HCT116 (cell line): ENCODE measurements at regions not wholly inside any gene's neighbourhood (a gene's known extent, or its start where the extent isn't known, plus 50 kb on each side); places are given as distances from the start of the nearest gene placed in this dataset.

Experiments
- ATAC-seq: fragments of 200-7000 bp; cut with Tn5 transposase; 2 replicates; pipeline ENCODE4 v1.9.1; 2020; ENCODE audit warnings: mild to moderate bottlenecking, moderate library complexity
- BruUV-seq: library from RNA; stranded (reverse); fragments of 400-500 nt; replicated peaks from 2 replicates; lab custom pipeline; 2021; lab: Mats Ljungman, UMichigan
- CTCF ChIA-PET: fragments of 300-600 bp; sonication (Branson Sonifier 250); formaldehyde crosslinking; loops from one replicate; lab custom pipeline; 2021; ENCODE audit warnings: antibody characterized with exemption; lab: Charles Lee
- POLR2A ChIA-PET: fragments of 300-600, 350-600 bp; sonication (Branson Sonifier 250); formaldehyde crosslinking; loops from one replicate; lab custom pipeline; 2021; ENCODE audit warnings: antibody characterized with exemption; lab: Charles Lee
- RAD21 ChIA-PET, 2 experiments: fragments of 300-600 bp; sonication (Branson Sonifier 250); formaldehyde crosslinking; loops; one replicate each; lab custom pipeline; 2023; ENCODE audit warnings: low total read pairs in 2 of 2; ENCODE audit not compliant: uncharacterized antibody in 2 of 2, unreplicated experiment in 2 of 2, low non-redundant PET in 1 of 2; lab: Charles Lee
- DNase-seq: peaks from one replicate; pipeline ENCODE4 v3.0.0-alpha.2; 2010; ENCODE audit warnings: low read depth, low spot score
- H2AFZ ChIP-seq: fragments of 200-600 bp; shearing (Covaris generic), sonication (generic); 2 replicates; pipeline ENCODE4 v1.6.1; 2017; ENCODE audit warnings: low read depth, mixed run types, mixed read lengths, antibody characterized with exemption, low read length; ENCODE audit not compliant: poor library complexity, severe bottlenecking
- H3K27ac ChIP-seq: 2 replicates; pipeline ENCODE4 v1.5.1; 2012; ENCODE audit warnings: low read depth, low read length
- H3K27me3 ChIP-seq: fragments of 200-600 bp; sonication (generic); 2 replicates; pipeline ENCODE4 v1.6.1; 2016; ENCODE audit warnings: mixed run types, low read length, mixed read lengths; ENCODE audit not compliant: insufficient read depth
- H3K36me3 ChIP-seq, 2 experiments: fragments of 200-500 bp in 1 of 2; fragments of 200-600 bp in 1 of 2; sonication (Bioruptor generic) in 1 of 2; sonication (generic) in 1 of 2; 2 replicates each; pipeline versions ENCODE4 v1.5.1 to v1.6.1; 2014 to 2016; ENCODE audit warnings: low read length in 2 of 2, inconsistent platforms in 1 of 2, mixed read lengths in 1 of 2, mixed run types in 1 of 2; ENCODE audit not compliant: insufficient read depth in 2 of 2, control insufficient read depth in 1 of 2
- H3K4me1 ChIP-seq, 2 experiments: fragments of 200-600 bp in 1 of 2; sonication (generic) in 1 of 2; 2 replicates each; pipeline versions ENCODE4 v1.5.1 to v1.6.1; 2012 to 2017; ENCODE audit warnings: low read length in 2 of 2, inconsistent platforms in 1 of 2, mild to moderate bottlenecking in 1 of 2, mixed read lengths in 1 of 2, mixed run types in 1 of 2, moderate library complexity in 1 of 2; ENCODE audit not compliant: insufficient read depth in 2 of 2, control insufficient read depth in 1 of 2
- H3K4me2 ChIP-seq: fragments of 200-600 bp; sonication (generic); 2 replicates; pipeline ENCODE4 v1.6.1; 2017; ENCODE audit warnings: mixed run types, low read length, mixed read lengths
- H3K4me3 ChIP-seq, 2 experiments: fragments of 200-600 bp in 1 of 2; sonication (generic) in 1 of 2; replicated peaks in 1 of 2; 2 replicates each; pipeline ENCODE4 v1.5.1; 2011 to 2016; ENCODE audit warnings: low read length in 2 of 2, control low read depth in 1 of 2, low read depth in 1 of 2, mild to moderate bottlenecking in 1 of 2, mixed read lengths in 1 of 2, mixed run types in 1 of 2
- H3K79me2 ChIP-seq: fragments of 200-600 bp; sonication (generic); 2 replicates; pipeline ENCODE4 v1.6.1; 2017; ENCODE audit warnings: mild to moderate bottlenecking, mixed run types, low read length, moderate library complexity, mixed read lengths; ENCODE audit not compliant: insufficient read depth
- H3K9ac ChIP-seq: fragments of 200-600 bp; sonication (generic); 2 replicates; pipeline ENCODE4 v1.6.1; 2016; ENCODE audit warnings: low read length, mixed read lengths
- H3K9me2 ChIP-seq: fragments of 200-600 bp; sonication (generic), shearing (Covaris generic); 2 replicates; pipeline ENCODE4 v1.6.1; 2017; ENCODE audit warnings: mixed run types, mild to moderate bottlenecking, moderate library complexity; ENCODE audit not compliant: insufficient read depth
- H3K9me3 ChIP-seq, 2 experiments: fragments of 200-500 bp in 1 of 2; fragments of 200-600 bp in 1 of 2; sonication (Bioruptor generic) in 1 of 2; sonication (generic) in 1 of 2; 2 replicates each; pipeline ENCODE4 v1.6.1; 2014 to 2017; ENCODE audit warnings: low read length in 2 of 2, mixed read lengths in 2 of 2, inconsistent platforms in 1 of 2, low read depth in 1 of 2, mild to moderate bottlenecking in 1 of 2, mixed run types in 1 of 2, moderate library complexity in 1 of 2; ENCODE audit not compliant: control insufficient read depth in 1 of 2, insufficient read depth in 1 of 2
- H4K20me1 ChIP-seq: fragments of 200-600 bp; sonication (generic), shearing (Covaris generic); 2 replicates; pipeline ENCODE4 v1.6.1; 2017; ENCODE audit warnings: mixed run types, mild to moderate bottlenecking, moderate library complexity; ENCODE audit not compliant: insufficient read depth
- CBX3 ChIP-seq: IDR thresholded peaks from 2 replicates; pipeline ENCODE4 v1.6.1; 2012; ENCODE audit warnings: low read depth
- ELF1 ChIP-seq: IDR thresholded peaks from 2 replicates; pipeline ENCODE4 v1.6.1; 2012; ENCODE audit warnings: low read depth, borderline replicate concordance
- EZH2 ChIP-seq: fragments of 200-600 bp; sonication (generic); IDR thresholded peaks from 2 replicates; pipeline ENCODE4 v1.6.1; 2017; ENCODE audit warnings: antibody characterized with exemption, mixed run types
- EZH2phosphoT487 ChIP-seq: fragments of 200-600 bp; IDR thresholded peaks from 2 replicates; pipeline ENCODE4 v1.6.1; 2018; ENCODE audit warnings: antibody characterized with exemption, borderline replicate concordance
- FOSL1 ChIP-seq: IDR thresholded peaks from 2 replicates; pipeline ENCODE4 v1.6.1; 2012; ENCODE audit warnings: low read depth
- JUND ChIP-seq: IDR thresholded peaks from 2 replicates; pipeline ENCODE4 v1.6.1; 2012
- POLR2A ChIP-seq: IDR thresholded peaks from 2 replicates; pipeline ENCODE4 v1.7.0; 2011; ENCODE audit warnings: borderline replicate concordance; ENCODE audit not compliant: insufficient read depth, insufficient read length; ENCODE audit errors: extremely low read depth
- SIN3A ChIP-seq: IDR thresholded peaks from 2 replicates; pipeline ENCODE4 v1.6.1; 2012; ENCODE audit warnings: low read depth
- SP1 ChIP-seq: IDR thresholded peaks from 2 replicates; pipeline ENCODE4 v1.6.1; 2012; ENCODE audit warnings: low read depth
- TCF7L2 ChIP-seq: IDR thresholded peaks from 2 replicates; pipeline ENCODE4 v1.7.0; 2011; ENCODE audit warnings: borderline replicate concordance, inconsistent platforms; ENCODE audit not compliant: insufficient read depth, insufficient read length; ENCODE audit errors: extremely low read depth
- YY1 ChIP-seq: IDR thresholded peaks from 2 replicates; pipeline ENCODE4 v1.6.1; 2011; ENCODE audit warnings: low read length, low read depth, moderate library complexity, mild to moderate bottlenecking; ENCODE audit not compliant: insufficient replicate concordance; ENCODE audit errors: extremely low read depth
- ZFX ChIP-seq: fragments of 450-650 bp; IDR thresholded peaks from 2 replicates; pipeline ENCODE4 v1.6.1; 2017
- ZNF274 ChIP-seq: fragments of 200-500 bp; sonication (Bioruptor generic); IDR thresholded peaks from 2 replicates; pipeline ENCODE4 v1.6.1; 2014; ENCODE audit warnings: mild to moderate bottlenecking, low read depth, low read length, inconsistent platforms
- intact Hi-C: fragments of 100-400 bp; cut with micrococcal nuclease; formaldehyde crosslinking; loops from 2 replicates; pipeline ENCODE4 v1.10.0; 2022
- TF ChIP-seq, protein P1 (sequence below), 3 experiments: fragments of 200-600 bp in 1 of 3; sonication (generic) in 1 of 3; IDR thresholded peaks in 2 of 3; conservative IDR thresholded peaks in 1 of 3; 2 replicates each; pipeline ENCODE4 v1.5.1; 2012 to 2017; ENCODE audit warnings: low read depth in 2 of 3, low read length in 2 of 3, antibody characterized with exemption in 1 of 3, borderline replicate concordance in 1 of 3, control low read depth in 1 of 3, mild to moderate bottlenecking in 1 of 3, mixed read lengths in 1 of 3, mixed run types in 1 of 3, moderate library complexity in 1 of 3; ENCODE audit not compliant: insufficient read depth in 1 of 3
- TF ChIP-seq, protein P2 (sequence below): IDR thresholded peaks from 2 replicates; pipeline ENCODE4 v1.6.1; 2012; ENCODE audit warnings: low read depth
- TF ChIP-seq, protein P3 (sequence below): IDR thresholded peaks from 2 replicates; pipeline ENCODE4 v1.6.1; 2012

DNA sequence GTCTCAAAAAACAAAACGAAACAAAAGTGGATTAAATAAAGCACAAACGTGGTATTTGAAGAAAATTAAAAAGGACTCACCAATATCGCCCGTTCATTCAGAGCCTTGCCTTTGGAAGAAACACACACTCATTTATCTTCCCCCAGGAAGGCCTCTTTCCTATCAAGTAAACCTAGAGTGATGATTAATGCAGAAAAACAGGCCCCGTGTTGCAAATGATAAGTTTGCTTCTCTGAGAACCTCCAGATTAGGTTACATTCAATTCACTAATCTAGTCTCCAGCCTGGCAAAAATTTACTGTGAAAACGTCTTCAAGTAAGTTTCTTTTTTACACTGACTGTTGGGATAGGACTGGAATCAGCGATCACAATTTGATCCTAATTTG is 78.0 kb upstream of the C1GALT1 start:
- RAD21 ChIA-PET = no interaction called here
- no peaks in the 10 kb centered on the region for H3K79me2 ChIP-seq
- no peak overlapping the region for H3K4me2 ChIP-seq
- CTCF ChIA-PET = interaction anchor here (0.9 to 2.8 kb wide), 9 partner anchors 8 to 1192 kb away, joined by 3 to 13 read pairs (median 6); no protein-coding TSS in a partner anchor
- intact Hi-C loops = loop anchor here (5.0 to 10.0 kb wide), 5 partner anchors 78 to 1190 kb away; partner anchors contain the start of gene C1GALT1
- TF ChIP-seq ZNF274 = no peak
- no peak for TF ChIP-seq ELF1
- TF ChIP-seq JUND = no peak
- TF ChIP-seq, protein P1, sequence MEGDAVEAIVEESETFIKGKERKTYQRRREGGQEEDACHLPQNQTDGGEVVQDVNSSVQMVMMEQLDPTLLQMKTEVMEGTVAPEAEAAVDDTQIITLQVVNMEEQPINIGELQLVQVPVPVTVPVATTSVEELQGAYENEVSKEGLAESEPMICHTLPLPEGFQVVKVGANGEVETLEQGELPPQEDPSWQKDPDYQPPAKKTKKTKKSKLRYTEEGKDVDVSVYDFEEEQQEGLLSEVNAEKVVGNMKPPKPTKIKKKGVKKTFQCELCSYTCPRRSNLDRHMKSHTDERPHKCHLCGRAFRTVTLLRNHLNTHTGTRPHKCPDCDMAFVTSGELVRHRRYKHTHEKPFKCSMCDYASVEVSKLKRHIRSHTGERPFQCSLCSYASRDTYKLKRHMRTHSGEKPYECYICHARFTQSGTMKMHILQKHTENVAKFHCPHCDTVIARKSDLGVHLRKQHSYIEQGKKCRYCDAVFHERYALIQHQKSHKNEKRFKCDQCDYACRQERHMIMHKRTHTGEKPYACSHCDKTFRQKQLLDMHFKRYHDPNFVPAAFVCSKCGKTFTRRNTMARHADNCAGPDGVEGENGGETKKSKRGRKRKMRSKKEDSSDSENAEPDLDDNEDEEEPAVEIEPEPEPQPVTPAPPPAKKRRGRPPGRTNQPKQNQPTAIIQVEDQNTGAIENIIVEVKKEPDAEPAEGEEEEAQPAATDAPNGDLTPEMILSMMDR (IDR thresholded peaks at IDR 0.05 in 2 of 3, conservative IDR thresholded peaks at IDR 0.05 in 1 of 3; ENCODE audit: borderline replicate concordance in 1 of 3, insufficient read depth in 1 of 3, low read depth in 2 of 3, low read length in 2 of 3) = no peak
- no peak for TF ChIP-seq SP1
- TF ChIP-seq CBX3 = no peak
- no peak for TF ChIP-seq EZH2phosphoT487
- no peak for TF ChIP-seq YY1
- TF ChIP-seq, protein P2, sequence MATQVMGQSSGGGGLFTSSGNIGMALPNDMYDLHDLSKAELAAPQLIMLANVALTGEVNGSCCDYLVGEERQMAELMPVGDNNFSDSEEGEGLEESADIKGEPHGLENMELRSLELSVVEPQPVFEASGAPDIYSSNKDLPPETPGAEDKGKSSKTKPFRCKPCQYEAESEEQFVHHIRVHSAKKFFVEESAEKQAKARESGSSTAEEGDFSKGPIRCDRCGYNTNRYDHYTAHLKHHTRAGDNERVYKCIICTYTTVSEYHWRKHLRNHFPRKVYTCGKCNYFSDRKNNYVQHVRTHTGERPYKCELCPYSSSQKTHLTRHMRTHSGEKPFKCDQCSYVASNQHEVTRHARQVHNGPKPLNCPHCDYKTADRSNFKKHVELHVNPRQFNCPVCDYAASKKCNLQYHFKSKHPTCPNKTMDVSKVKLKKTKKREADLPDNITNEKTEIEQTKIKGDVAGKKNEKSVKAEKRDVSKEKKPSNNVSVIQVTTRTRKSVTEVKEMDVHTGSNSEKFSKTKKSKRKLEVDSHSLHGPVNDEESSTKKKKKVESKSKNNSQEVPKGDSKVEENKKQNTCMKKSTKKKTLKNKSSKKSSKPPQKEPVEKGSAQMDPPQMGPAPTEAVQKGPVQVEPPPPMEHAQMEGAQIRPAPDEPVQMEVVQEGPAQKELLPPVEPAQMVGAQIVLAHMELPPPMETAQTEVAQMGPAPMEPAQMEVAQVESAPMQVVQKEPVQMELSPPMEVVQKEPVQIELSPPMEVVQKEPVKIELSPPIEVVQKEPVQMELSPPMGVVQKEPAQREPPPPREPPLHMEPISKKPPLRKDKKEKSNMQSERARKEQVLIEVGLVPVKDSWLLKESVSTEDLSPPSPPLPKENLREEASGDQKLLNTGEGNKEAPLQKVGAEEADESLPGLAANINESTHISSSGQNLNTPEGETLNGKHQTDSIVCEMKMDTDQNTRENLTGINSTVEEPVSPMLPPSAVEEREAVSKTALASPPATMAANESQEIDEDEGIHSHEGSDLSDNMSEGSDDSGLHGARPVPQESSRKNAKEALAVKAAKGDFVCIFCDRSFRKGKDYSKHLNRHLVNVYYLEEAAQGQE = no peak
- no peak for TF ChIP-seq TCF7L2
- no peak for TF ChIP-seq POLR2A
- TF ChIP-seq ZFX = no peak
- TF ChIP-seq FOSL1 = no peak
- no peak for TF ChIP-seq EZH2
- TF ChIP-seq, protein P3, sequence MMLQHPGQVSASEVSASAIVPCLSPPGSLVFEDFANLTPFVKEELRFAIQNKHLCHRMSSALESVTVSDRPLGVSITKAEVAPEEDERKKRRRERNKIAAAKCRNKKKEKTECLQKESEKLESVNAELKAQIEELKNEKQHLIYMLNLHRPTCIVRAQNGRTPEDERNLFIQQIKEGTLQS = no peak
- no peak for TF ChIP-seq SIN3A
- no peaks in the 10 kb centered on the region for H4K20me1 ChIP-seq
- POLR2A ChIA-PET = no interaction called here
- BruUV-seq = no TSS peak
- H3K9me3 ChIP-seq = no peaks in the 10 kb centered on the region
- H3K27me3 ChIP-seq = no peaks in the 10 kb centered on the region
- ATAC-seq (no peak), DNase-seq (no peak)
- no peak overlapping the region for H2AFZ ChIP-seq
- no peaks in the 10 kb centered on the region for H3K36me3 ChIP-seq
- no peak overlapping the region for H3K27ac ChIP-seq
- no peak overlapping the region for H3K9ac ChIP-seq
- peaks cover 2 to 15% of the 10 kb centered on the region in 2 experiments; a peak in 3 of 4 replicates for H3K4me1 ChIP-seq
- no peak overlapping the region for H3K4me3 ChIP-seq
- H3K9me2 ChIP-seq = no peaks in the 10 kb centered on the region
